SK-N-SH (cell line): ENCODE measurements at regions not wholly inside any gene's neighbourhood (a gene's known extent, or its start where the extent isn't known, plus 50 kb on each side); places are given as distances from the start of the nearest gene placed in this dataset.

Source experiments
- EZH2phosphoT487 ChIP-seq: fragments of 200-600 bp; sonication (generic); IDR thresholded peaks from 2 replicates; pipeline ENCODE4 v1.6.1; 2017; ENCODE audit warnings: low read depth, mixed run types, mild to moderate bottlenecking, antibody characterized with exemption, moderate library complexity, borderline replicate concordance
- FOSL2 ChIP-seq: IDR thresholded peaks from 2 replicates; pipeline ENCODE4 v1.4.0; 2012; ENCODE audit warnings: low read depth, mild to moderate bottlenecking, moderate library complexity, borderline replicate concordance
- POLR2AphosphoS5 ChIP-seq: IDR thresholded peaks from 2 replicates; pipeline ENCODE4 v1.6.1; 2012; ENCODE audit warnings: low read depth, low read length
- SIN3A ChIP-seq: IDR thresholded peaks from 2 replicates; pipeline ENCODE4 v1.6.1; 2012; ENCODE audit warnings: low read depth, mild to moderate bottlenecking, low read length, moderate library complexity, borderline replicate concordance
- TF ChIP-seq, protein P1 (sequence below): fragments of 200-600 bp; sonication (generic); IDR thresholded peaks from 2 replicates; pipeline ENCODE4 v1.6.1; 2017; ENCODE audit warnings: antibody characterized with exemption, mild to moderate bottlenecking, moderate library complexity

DNA sequence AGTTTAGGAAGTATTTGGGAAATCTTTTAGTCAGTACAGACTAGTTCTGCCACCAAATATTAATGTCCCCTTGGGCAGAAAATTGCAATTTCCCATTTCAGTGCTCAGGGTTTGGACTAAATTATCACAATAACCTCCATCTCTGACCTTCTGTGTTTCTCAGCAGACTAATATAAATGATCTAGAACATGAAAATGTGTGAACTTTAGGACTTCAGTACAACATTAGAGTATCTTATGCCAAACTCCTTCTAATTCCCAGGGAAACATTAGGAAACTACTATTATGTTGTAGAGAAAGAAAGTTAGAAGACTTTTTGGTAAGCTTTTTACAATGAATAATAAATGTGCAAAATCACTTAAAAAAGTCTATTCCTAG is 1087.6 kb upstream of the CITED2 start:
- TF ChIP-seq, protein P1, sequence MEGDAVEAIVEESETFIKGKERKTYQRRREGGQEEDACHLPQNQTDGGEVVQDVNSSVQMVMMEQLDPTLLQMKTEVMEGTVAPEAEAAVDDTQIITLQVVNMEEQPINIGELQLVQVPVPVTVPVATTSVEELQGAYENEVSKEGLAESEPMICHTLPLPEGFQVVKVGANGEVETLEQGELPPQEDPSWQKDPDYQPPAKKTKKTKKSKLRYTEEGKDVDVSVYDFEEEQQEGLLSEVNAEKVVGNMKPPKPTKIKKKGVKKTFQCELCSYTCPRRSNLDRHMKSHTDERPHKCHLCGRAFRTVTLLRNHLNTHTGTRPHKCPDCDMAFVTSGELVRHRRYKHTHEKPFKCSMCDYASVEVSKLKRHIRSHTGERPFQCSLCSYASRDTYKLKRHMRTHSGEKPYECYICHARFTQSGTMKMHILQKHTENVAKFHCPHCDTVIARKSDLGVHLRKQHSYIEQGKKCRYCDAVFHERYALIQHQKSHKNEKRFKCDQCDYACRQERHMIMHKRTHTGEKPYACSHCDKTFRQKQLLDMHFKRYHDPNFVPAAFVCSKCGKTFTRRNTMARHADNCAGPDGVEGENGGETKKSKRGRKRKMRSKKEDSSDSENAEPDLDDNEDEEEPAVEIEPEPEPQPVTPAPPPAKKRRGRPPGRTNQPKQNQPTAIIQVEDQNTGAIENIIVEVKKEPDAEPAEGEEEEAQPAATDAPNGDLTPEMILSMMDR, result no peak
- TF ChIP-seq SIN3A (no peak), FOSL2 (no peak), EZH2phosphoT487 (no peak), POLR2AphosphoS5 (no peak)
